ENCODE measurements at regions not wholly inside any gene's neighbourhood (a gene's known extent, or its start where the extent isn't known, plus 50 kb on each side); places are given as distances from the start of the nearest gene placed in this dataset.

GRCh38 chr1:82564333-82564732 is 763.6 kb downstream of the ADGRL2 start:
- TF ChIP-seq POLR2A (IDR thresholded peaks at IDR 0.05) (no peak), CTCF (IDR thresholded peaks at IDR 0.05) (no peak)
